22Rv1 (cell line): ENCODE measurements at regions not wholly inside any gene's neighbourhood (a gene's known extent, or its start where the extent isn't known, plus 50 kb on each side); places are given as distances from the start of the nearest gene placed in this dataset.

ENCODE experiments used
- ZFX ChIP-seq: fragments of 450-650 bp; IDR thresholded peaks from 2 replicates; pipeline ENCODE4 v1.6.1; 2017; ENCODE audit warnings: antibody characterized with exemption, borderline replicate concordance
- TF ChIP-seq, protein P1 (sequence below): fragments of 450-650 bp; IDR thresholded peaks from 2 replicates; pipeline ENCODE4 v1.5.1; 2017; ENCODE audit warnings: mild to moderate bottlenecking

DNA sequence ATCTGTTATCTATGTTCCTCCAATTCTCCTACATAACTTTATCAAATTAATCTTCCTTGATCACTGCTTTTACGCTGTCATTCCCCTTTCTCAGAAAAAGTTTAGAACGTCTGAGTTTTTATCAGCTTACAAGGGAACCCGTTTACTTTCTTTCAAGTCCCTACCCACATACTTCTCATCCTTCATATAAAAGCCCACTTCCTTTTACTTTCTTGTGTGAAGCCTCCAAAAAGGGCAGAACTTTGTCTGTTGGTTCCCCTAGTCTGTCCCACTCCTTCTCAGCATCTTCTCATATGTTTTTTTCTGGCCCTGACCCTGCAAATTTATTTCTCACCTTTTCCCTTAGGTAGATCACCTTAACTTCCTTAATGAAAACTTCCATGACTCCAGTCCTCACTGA lies 106.1 kb downstream of the TFAP2B start:
- TF ChIP-seq, protein P1, sequence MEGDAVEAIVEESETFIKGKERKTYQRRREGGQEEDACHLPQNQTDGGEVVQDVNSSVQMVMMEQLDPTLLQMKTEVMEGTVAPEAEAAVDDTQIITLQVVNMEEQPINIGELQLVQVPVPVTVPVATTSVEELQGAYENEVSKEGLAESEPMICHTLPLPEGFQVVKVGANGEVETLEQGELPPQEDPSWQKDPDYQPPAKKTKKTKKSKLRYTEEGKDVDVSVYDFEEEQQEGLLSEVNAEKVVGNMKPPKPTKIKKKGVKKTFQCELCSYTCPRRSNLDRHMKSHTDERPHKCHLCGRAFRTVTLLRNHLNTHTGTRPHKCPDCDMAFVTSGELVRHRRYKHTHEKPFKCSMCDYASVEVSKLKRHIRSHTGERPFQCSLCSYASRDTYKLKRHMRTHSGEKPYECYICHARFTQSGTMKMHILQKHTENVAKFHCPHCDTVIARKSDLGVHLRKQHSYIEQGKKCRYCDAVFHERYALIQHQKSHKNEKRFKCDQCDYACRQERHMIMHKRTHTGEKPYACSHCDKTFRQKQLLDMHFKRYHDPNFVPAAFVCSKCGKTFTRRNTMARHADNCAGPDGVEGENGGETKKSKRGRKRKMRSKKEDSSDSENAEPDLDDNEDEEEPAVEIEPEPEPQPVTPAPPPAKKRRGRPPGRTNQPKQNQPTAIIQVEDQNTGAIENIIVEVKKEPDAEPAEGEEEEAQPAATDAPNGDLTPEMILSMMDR: no peak
- no peak for TF ChIP-seq ZFX
